Islet precursor cell (in vitro differentiated cells): ENCODE measurements at regions not wholly inside any gene's neighbourhood (a gene's known extent, or its start where the extent isn't known, plus 50 kb on each side); places are given as distances from the start of the nearest gene placed in this dataset.

Experiments
- DNase-seq: peaks from one replicate; pipeline ENCODE4 v3.0.0-alpha.2; 2018

GRCh38 chr7:131112431-131112830 is 215.2 kb upstream of the MKLN1 start:
- DNase-seq = no peak

DNA sequence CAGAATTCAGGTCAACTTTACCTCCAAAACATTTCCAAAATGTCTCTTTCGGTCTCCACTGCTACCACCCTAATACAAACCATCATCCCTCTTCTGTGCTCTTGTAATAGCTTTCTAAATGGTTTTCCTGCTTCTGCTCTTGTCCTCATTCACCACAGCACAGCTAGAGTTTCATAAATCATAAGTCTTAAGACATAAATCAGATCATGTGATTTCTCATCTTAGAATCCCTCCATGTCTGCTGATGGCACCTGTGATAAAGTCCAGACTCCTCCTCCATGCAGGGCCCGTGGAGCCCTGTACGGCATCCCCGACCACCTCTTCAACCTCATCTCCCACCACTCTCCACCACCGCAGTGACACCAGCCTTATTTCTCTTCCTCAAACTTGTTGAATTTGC is 212.3 kb upstream of the MKLN1 start:
- no peak for DNase-seq

DNA sequence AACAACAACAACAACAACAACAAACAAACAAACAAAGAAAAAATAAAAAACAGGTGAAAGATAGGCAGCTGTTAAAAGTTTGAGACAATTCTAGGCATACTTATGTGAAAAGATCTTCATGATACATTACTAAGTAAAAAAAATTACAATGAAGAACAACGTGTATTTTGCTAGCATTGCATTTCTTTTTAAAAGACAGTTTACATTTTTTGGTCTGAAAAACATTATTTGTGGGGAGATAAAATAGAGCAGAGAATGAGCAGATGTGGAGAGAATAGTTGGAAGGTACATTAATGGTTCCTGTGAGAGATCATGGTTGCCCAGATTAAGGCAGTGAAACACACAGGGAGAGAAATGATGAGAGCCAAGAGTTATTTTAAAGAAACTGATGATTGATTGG is 210.2 kb upstream of the MKLN1 start:
- DNase-seq = no peak

DNA sequence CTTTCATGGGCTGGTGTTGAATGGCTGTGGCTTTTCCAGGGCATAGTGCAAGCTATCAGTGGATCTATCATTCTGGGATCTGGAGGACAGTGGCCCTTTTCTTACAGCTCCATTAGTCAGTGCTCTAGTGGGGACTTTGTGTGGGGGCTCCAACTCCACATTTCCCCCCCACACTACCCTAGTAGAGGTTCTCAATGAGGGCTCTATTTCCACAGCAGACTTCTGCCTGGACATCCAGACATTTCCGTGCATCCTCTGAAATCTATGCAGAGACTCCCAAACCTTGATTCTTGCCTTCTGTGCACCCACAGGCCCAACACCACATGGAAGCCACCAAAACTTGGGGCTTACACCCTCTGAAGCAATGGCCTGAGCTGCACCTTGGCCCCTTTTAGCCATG is 208.3 kb upstream of the MKLN1 start:
- DNase-seq = no peak

DNA sequence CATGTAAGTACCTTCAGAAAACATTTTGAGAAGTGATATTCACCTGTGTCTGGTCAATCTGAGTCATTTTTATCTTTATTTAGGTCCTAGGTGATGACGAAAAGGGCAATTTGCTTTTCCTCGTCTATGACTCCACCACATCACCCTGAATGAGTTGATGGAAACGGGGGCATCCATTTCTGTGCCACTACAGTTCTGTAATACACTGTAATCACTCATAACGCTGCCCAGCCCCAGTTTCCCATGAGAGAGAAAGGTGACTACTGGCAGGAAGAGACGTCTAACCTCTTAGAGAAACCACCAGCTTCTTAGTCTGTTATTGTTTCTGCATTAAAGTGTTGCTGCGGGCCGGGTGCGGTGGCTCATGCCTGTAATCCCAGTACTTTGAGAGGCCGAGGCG is 205.3 kb upstream of the MKLN1 start:
- no peak for DNase-seq

DNA sequence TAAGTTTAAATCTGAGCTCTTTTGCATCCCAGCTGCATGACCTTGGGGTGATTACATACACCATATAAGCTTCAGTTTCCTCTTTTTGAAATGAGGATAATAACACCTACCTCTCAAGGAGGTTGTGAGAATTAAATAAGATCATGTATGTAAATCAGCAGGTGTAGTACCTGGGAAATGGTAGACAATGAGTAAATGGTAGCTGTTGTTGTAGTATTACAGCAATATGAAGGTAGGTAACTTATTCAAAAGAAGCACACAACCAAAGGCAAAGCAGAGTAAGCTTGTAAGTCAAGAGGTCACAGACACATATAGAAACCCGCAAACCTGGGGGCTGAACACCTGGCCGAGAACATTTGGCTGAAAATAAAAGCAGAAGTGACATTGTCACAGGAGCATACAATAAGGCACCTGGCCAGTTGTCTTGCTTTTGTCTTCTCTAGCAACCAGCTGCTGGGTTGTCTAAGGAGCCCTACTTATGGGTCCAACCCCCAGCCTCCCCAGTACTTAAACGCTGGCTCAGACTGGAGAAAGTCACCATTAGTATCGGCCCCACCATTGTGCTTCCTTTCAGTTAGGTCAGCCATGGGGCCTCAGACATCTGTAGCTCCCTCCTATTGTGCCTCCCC is 203.6 kb upstream of the MKLN1 start:
- no peak for DNase-seq

DNA sequence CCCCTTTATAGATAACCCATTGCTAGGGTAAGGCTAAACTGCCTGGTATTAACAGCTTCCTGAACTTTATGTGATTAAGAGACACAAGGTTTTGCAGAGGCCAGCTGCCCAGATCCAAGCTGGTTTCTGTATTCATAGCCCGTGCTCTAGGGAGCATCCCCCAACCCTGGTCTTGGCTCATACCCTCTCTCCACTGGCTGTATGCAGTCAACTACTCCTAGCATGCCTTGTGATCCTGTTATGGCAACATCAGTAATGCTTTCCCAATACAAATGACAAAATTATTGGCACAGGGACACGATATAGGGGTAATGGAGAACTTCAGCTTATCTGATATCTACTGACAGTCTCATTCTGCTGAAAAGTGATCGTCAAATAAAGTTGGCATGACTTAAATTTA is 202.8 kb upstream of the MKLN1 start:
- no peak for DNase-seq

GRCh38 chr7:131130324-131130723 is 197.4 kb upstream of the MKLN1 start:
- no peak for DNase-seq

DNA sequence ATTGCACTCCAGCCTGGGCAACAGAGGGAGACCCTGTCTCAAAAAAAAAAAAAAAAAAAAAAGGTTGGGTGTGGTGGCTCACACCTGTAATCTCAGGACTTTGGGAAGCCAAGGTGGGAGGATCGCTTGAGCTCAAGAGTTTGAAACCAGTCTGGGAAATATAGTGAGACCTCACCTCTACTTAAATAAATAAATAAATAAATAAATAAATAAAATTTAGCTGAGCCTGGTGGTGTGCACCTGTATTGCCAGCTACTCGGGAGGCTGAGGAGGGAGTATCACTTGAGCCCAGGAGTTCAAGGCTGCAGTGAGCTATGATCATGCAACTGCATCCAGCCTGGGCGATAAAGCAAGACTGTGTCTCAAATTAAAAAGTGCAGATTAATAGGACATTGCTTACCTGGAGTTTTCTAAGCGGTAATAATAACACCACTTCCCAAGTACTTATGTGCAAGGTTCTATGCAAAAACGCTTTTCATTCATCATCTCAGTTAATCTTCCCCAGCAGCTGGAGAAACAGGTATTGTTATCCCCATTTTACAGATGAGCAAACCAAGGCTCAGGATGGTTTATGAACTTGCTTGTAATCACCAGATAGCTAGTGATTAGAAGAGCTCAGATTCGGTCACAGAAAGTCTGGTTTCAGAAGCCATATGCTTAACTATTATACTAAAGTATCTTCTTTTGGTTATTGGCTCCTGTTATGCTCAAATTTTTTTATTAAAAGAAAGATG is 196.5 kb upstream of the MKLN1 start:
- no peak for DNase-seq

DNA sequence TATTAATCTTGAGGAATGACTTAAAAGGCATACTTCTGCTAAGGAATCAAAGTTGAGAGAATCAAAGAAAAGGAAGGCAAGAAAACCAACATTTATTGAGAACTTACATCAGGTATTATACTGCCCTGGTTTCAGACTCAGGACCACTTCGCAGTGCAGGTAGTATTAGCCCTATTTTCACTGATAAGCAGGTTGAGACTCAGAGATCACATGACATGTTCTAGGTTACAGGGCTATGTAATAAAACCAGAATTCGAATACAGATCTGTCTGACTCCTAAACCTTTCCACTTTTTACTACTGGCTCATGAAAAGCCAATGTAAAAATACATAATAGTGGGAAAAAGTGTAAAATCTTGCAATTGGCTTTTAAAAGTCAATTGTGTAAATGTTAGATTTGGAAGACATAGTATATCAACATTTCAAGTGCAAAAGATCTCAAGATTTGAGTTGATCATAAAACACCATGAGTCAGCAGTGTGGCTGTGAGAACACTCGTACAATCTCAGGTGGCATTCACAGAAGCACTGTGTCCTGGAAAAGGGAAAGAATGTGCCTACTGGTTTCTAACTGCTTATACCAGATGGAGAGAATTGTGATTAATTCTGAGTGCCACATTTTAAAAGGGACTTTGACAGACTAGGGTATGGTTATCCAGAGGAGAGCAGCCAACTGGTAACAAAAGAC is 195.8 kb upstream of the MKLN1 start:
- DNase-seq = no peak

GRCh38 chr7:131139462-131139861 is 188.2 kb upstream of the MKLN1 start:
- no peak for DNase-seq

DNA sequence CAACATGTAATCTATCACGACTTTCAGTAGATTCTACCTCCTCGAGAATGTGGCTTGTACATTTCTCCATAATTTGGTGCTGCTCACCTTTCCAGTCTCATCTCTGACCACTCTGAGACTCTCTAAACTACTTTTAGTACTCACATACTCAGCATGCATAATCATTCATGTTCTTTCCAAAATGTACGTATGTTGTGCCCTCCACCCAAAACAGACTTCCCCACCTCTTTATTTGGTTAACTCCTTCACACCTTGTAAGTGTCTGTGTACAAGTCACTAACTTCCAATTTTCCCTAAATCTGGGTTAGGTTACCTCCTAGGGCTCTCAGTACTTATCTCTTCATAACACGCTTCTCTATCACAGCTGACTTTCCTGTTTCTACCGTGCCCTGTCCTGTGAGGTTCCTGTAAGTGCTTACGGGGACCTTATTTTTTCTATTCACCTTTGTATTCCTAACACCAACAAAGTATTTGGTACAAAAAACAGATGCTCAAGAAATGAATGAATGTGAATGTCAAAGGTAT is 186.2 kb upstream of the MKLN1 start:
- no peak for DNase-seq

- DNase-seq = no peak
Observed at GRCh38 chr7:131143869-131144268, 183.8 kb upstream of the MKLN1 start.

- DNase-seq = no peak
Observed at GRCh38 chr7:131145026-131145425, 182.7 kb upstream of the MKLN1 start.

GRCh38 chr7:131145770-131146169 is 181.9 kb upstream of the MKLN1 start:
- no peak for DNase-seq

GRCh38 chr7:131147604-131148003 is 180.1 kb upstream of the MKLN1 start:
- no peak for DNase-seq

DNA sequence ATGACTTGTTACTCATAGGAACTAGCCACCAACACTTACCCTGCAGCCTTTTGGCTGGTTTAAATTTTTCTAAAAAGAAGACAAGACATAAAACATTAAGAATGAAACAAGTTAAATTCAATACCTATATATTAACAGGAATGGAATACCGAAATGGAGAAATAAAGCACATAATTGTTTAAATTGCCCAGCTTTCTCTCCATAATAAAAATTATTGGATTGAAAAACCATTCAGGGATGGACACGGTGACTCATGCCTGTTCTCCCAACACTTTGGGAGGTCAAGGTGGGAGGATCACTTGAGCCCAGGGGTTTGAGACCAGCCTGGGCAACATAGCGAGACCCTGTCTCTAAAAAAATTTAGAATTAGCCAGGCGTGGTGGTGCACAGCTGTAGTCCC is 179.4 kb upstream of the MKLN1 start:
- DNase-seq = no peak

DNA sequence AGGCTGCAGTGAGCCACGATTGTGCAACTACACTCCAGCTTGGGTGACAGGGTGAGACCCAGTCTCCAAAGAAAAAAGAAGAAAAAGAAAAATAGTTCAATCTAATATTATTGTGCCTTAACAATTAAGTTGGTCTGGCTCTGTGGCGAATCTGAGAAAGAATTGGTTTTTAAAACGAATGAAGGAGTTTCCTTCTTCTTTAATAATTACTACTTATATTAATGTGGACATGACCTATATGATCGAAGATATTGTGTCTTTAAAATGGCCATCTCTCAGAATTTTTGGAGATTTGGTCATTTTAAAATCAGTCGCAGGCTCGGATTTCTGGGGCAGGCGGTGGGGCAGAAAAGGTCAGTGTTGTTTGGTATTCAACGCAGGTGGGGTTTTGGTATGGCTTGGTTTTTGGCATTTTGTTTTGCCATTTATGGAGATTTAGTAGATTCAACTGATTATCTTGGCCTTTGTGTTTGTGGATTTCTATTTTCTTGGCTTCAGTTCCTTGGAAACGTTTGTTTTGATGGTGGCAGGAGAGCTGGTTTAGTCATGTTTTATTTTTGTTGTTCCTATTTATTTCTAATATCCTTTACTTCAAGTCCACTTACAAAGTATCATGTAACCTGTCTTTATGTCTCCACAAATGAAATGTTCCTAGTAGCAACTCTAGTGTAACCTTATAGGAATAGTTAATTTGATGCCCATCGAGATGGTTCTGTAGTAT is 178.8 kb upstream of the MKLN1 start:
- DNase-seq = no peak

- no peak for DNase-seq
Observed at GRCh38 chr7:131149429-131149773, 178.3 kb upstream of the MKLN1 start.

DNA sequence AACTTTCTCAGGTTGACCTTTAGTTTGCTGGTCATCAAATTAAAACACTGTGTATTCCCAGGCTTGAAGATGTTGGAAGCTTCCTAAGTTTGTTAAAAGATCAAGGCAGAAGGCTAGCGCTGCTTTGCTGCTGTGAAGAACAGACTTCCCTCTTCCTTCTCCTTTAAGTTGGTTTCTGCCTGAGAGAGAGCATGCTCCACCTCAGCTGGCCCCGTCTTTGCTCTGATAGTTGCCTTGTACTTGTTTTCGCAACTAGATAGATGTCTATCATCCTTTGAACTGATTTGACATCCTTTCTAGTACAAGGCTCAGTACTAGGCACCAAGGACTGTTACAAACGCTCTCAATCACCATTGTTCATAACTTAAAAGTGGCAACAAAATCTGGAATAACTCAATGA is 177.8 kb upstream of the MKLN1 start:
- no peak for DNase-seq

DNA sequence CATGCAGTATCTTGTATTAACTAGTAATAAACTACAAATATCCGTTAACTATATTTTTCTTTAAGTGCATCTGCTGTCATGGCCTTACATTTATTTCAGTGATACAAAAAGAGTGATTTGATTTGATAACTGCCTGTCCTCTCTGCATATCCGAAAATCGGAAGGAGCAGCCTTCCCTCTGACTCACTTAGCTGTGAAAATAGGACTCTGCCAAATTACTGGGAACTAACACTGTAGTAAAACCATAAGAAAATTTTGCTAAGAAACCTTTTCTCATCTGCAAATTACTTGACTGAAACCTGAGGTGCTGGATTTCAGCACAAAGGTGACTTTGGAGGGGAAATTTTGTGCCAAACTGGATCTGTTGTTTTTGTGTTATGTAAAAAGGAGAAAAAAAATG is 176.6 kb upstream of the MKLN1 start:
- DNase-seq = no peak

DNA sequence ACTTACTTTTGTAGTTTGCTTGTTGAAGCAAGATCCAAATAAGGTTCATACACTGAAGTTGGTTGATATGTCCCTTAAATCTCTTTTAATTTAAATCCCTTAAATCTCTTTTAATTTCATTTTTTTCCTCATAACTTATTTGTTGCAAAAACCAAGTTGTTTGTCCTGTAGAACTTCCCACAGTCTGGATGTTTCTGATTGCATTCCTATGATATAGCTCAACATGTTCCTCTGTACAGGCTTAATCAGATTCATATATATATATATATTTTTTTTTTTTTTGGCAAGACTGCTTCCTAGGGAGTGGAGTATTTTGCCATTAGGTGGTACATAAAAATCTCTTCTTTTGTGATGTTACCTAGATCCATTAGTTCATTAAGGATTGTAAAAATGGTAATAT is 174.9 kb upstream of the MKLN1 start:
- DNase-seq = no peak

- no peak for DNase-seq
Observed at GRCh38 chr7:131154380-131154779, 173.3 kb upstream of the MKLN1 start.
